ENCODE measurements at regions not wholly inside any gene's neighbourhood (a gene's known extent, or its start where the extent isn't known, plus 50 kb on each side); places are given as distances from the start of the nearest gene placed in this dataset.

- TF ChIP-seq MAX (IDR thresholded peaks at IDR 0.05) (no peak), TOE1 (CRISPR knock-in tag; IDR thresholded peaks at IDR 0.05) (no peak), PBX3 (CRISPR knock-in tag; IDR thresholded peaks at IDR 0.05; ENCODE audit: borderline replicate concordance) (no peak), FOXO1 (CRISPR knock-in tag; IDR thresholded peaks at IDR 0.05) (no peak), ZNF556 (CRISPR knock-in tag; IDR thresholded peaks at IDR 0.05; ENCODE audit: borderline replicate concordance) (no peak), SMC3 (IDR thresholded peaks at IDR 0.05; ENCODE audit: low read length) (no peak)
Observed at GRCh38 chr12:3945671-3946070, 72.5 kb upstream of the PARP11 start.
